ENCODE measurements at regions not wholly inside any gene's neighbourhood (a gene's known extent, or its start where the extent isn't known, plus 50 kb on each side); places are given as distances from the start of the nearest gene placed in this dataset.

DNA sequence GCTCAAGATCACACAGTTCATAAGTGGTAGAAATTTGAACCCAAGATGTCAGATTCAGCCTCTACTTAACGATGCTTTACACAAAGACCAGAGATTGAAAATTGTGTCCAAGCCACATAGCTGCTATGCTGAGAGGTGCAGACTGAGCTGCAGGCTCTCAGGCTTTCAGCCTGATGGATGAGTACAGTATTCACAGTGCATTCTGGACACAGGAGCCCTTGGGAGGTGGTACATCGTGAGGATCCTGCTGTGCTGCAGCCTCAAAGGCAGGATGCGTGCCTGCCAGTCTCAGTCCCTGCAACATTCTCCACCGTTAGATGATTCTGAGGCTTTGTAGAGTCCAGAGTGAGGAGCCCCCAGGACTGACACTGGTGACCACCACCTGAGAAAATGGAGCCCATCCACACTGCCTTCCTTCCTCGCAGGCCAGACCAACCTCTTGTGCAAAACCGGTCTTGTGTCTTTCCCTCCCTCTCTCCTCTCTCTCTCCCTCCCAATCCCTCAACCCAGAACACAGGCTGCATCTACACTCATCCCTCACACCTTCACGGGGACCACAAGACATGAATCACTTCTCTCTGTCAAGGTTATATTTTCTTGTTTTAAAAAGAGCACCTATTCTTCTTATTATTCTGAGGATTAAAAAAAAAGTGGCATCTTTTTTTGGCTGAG lies 203.4 kb upstream of the ZNF507 start:
- no peak for DNase-seq

GRCh38 chr19:32146664-32147063 lies 198.7 kb upstream of the ZNF507 start:
- no peak for DNase-seq

DNA sequence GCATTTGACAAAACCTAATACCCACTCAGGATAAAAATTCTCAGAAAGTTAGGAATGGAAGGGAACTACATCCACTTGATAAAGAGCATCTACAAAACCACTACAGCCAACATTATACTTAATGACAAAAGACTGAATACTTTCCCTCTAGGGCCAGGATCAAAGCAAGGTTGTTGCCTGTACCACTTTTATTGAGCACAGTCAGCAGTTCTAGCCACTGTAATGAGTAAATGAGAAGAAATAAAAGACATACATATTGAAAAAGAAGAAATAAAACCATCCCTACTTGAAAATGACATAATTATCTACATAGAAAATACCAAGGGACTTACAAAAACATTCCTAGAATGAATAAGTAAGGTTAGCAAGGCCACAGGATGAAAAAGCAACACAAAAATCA lies 194.8 kb upstream of the ZNF507 start:
- DNase-seq: no peak

GRCh38 chr19:32154418-32154817 lies 191.0 kb upstream of the ZNF507 start:
- no peak for DNase-seq

DNA sequence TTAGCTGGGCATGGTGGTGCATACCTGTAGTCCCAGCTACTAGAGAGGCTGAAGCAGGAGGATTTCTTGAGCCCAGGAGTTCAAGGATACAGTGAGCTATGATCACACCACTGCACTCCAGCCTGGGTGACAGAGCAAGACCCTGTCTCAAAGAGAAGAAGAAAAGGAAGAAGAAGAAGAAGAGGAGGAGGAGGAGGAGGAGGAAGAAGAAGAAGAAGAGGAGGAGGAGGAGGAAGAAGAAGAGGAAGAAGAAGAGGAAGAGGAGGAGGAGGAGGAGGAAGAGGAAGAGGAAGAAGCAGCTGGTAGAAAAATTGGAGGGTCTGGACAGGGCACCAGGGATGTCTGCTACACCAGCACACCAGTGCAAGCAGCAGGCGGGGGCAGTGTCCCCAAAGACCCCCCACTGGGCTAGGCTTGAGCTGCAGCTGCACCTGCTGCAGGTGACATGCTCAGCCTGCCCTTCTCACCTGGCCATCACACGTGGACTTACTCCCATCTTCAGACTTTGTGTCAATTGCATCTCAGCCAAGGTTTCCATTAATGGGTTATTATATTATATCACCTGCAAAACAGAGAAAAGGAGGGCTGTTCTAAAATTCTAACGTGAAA lies 180.9 kb upstream of the ZNF507 start:
- no peak for DNase-seq

DNA sequence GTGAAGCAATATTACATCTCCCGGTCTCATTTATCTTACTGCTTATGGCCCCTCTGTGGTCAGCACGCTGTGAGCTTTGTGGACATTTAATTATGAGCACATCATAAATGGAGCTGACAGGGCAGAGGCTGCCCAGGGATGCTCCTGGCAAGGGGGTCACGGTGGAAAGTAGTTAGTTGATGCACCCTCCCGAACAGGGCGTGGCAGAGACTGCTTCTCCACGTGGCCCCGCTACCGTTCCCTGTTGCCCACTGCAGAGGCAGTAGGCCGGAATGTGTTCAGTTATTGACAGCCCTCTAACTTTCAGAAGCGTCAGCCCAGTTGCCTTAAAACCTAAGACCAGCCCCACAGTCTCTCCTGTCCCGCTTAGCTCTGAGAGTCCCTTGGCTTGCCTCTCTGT lies 180.3 kb upstream of the ZNF507 start:
- no peak for DNase-seq

DNA sequence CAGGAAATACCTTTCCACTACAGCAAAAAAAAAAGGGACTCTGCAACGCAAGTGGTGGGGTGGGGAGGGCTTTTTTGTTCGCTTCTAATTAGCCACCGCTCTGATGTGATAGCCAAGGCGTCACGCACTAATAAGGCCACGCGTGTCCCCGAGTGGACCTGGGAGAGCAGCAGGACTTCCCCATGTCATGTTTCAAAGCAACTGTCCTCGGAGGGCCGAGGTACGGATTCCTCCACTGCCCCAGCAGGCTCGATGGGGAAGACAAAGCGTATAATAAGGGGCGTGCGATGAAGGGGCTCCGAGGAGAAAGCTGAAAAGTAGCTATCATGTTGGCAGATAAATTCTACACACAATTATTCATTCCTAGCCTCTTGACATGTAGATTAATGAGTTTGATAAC lies 179.7 kb upstream of the ZNF507 start:
- no peak for DNase-seq

DNA sequence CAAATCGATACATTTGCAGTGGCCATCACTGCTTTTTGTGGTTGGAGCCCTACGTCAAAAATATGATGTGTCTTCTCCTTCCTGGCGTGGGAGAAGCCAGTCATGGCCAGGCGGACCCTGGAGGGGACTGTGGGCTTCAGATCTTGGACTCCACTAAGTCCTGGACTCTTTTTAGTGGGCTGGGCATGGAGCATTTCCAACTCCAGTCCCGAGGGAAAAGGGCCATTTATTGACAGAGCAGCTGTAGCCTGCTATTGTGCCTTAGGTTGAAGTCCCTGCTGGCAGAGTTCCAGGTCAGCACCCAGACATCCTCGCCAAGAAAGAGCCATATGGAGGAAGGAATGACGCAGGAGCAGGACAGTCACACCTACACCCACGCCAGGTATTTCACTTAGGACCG lies 179.2 kb upstream of the ZNF507 start:
- DNase-seq: no peak

GRCh38 chr19:32168111-32168510 lies 177.3 kb upstream of the ZNF507 start:
- no peak for DNase-seq

DNA sequence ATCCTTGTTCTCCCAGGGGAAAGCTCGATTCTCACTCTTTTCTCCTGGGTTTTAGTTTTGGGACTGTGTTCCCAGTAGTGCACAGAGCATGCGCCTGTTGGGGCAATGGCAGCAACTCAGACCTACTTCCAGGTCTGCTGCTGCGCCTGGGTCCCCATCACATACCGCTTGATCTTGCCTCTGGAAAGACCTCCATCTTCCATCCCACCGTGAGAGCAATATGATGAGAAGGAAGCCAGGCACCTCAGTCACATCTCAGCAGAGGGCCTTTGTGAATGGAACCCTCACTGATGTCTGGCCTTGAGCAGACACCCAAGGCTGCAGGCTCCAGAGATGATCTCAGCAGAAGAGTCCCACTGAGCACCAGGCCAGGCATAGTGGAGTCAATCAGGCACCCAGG lies 176.8 kb upstream of the ZNF507 start:
- DNase-seq: no peak

GRCh38 chr19:32171719-32172151 lies 173.7 kb upstream of the ZNF507 start:
- DNase-seq: no peak

- DNase-seq: no peak
Observed at GRCh38 chr19:32172566-32173160, 172.7 kb upstream of the ZNF507 start.

GRCh38 chr19:32173836-32174235 lies 171.6 kb upstream of the ZNF507 start:
- DNase-seq: no peak

DNA sequence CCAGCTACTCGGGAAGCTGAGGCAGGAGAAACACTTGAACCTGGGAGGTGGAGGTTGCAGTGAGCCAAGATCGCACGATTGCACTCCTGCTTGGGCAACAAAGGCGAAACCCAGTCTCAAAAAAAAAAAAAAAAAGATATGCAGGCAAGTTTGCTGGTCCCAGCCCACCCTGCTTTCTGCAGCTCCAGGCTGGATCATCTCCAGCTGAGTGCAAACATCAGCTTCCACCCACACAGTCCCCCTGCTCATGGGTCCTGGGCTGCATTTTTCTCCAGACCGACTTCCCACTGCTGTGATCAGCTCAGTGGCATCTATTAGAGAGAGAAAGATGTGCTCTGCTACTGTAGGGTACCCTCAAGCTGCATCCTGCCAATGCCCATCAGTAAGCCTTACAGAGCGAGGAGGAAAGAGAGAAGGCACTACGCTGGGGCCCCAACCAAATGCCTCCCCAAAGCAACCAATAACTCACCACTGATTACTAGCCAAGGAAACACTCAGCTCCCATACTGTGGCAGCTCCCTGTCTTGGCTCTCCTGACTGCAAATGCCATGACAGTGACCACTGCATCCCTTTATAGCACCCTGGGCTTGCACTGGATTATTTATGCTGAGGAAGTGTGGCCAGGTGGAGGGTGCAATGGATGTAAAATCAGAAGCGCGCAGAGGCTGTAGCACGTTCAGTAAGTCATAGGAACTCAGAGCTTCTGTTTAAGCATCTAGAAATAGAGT lies 170.9 kb upstream of the ZNF507 start:
- no peak for DNase-seq

- DNase-seq: no peak
Observed at GRCh38 chr19:32176591-32176990, 168.8 kb upstream of the ZNF507 start.

DNA sequence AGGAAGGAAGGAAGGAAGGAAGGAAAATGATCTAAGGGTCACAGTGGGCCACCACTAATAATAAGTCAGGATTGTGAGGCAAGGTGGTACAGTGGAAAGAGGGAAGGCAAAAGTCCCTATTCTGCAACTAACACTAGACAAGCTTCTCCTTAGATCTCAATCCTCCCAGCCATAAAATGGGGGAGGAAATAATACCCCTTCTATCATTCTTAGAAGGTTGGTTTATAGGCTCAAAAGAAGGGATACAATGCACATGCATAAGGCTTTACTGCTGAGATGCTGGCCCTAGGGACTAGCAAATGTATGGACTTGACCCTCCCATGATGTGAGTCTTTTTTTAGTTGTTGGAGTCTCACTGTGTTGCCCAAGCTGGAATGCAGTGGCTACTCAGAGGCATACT lies 167.7 kb upstream of the ZNF507 start:
- no peak for DNase-seq

DNA sequence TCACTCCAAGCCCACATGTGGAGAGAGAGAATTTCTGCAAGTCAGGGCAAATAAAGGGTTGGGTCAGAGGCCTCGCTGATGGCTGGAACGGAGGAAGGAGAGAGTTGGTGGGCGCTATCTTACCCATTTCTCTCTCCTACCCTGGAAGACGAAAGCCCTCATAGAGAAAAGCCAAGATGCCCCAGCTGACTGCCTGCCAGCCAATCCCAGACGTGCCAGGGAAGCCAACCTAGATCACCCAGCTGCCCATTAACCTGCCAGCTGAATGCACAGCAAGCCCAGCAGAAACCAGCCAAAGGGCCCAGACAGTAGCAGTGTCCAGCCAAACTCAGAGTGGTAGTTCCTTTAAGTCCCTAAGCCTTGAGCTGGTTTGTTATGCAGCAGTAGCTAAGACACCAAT lies 167.0 kb upstream of the ZNF507 start:
- DNase-seq: no peak

DNA sequence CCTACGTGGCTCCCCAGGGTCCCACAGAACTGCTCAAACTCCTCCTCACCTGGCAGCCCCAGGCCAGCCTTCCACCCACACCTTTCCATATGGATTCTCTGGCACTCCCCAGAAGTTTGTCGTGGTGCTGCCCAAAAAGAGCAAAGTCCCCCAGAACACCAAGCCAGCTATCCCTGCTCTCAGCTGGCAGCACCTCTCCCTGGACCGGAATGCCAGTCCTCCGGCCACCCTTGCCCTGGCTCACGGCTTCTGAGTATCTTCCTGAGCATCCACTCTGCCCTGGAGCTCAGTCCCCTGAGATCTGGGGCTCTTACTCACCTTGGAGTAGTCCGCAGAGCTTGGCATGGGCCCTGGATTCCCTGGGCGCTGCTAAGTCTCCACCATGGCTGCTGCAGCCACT lies 166.5 kb upstream of the ZNF507 start:
- DNase-seq: no peak

GRCh38 chr19:32181216-32181920 lies 164.0 kb upstream of the ZNF507 start:
- no peak for DNase-seq

GRCh38 chr19:32186542-32187330 lies 158.7 kb upstream of the ZNF507 start:
- DNase-seq: no peak

DNA sequence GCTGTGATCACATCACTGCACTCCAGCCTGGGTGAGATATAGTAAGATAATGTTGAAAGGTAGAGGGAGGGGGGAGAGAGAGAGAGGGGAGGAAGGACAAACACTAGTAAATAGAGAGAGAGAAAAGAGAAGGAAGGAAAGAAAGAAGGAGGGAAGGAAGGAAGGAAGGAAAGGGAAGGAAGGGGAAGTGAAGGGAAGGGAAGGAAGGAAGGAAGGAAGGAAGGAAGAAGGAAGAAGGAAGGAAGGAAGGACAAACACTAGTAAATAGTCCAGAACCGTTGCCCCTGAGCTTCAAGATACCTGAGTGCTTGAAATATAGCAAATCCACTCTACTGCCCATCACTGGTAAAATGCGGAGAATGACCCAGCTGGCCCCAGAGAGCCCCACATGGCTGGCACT lies 156.5 kb upstream of the ZNF507 start:
- no peak for DNase-seq

- no peak for DNase-seq
Observed at GRCh38 chr19:32189956-32190706, 155.3 kb upstream of the ZNF507 start.

Measured in NCI-H2107 (cell line).